AG04450 (cell line): ENCODE measurements at regions not wholly inside any gene's neighbourhood (a gene's known extent, or its start where the extent isn't known, plus 50 kb on each side); places are given as distances from the start of the nearest gene placed in this dataset.

Experiments used
- CTCF ChIA-PET: fragments of 300-600, 350-600 bp; formaldehyde crosslinking; extraction: SDS; loops from one replicate; lab custom pipeline; 2022; ENCODE audit warnings: antibody characterized with exemption, inconsistent platforms; lab: Charles Lee
- POLR2A ChIA-PET: fragments of 350-600 bp; formaldehyde crosslinking; extraction: SDS; loops from one replicate; lab custom pipeline; 2021; ENCODE audit warnings: antibody characterized with exemption, inconsistent platforms; lab: Yijun Ruan, JAX
- DNase-seq: peaks from one replicate; pipeline ENCODE4 v3.0.0-alpha.2; 2011; ENCODE audit warnings: low read depth, low spot score
- H3K27ac ChIP-seq: one replicate; pipeline ENCODE4 v1.5.1; 2012; ENCODE audit warnings: low read depth, low read length, control low read depth
- H3K27me3 ChIP-seq: one replicate; pipeline ENCODE4 v1.6.0; 2012; ENCODE audit warnings: low read length; ENCODE audit not compliant: control insufficient read depth, insufficient read depth
- H3K4me3 ChIP-seq: 2 replicates; pipeline ENCODE4 v1.5.1; 2011; ENCODE audit warnings: mild to moderate bottlenecking, low read depth, low read length, control low read depth
- H3K9me3 ChIP-seq: 2 replicates; pipeline ENCODE4 v1.5.1; 2012; ENCODE audit warnings: low read length; ENCODE audit not compliant: control insufficient read depth, insufficient read depth
- TF ChIP-seq, protein P1 (sequence below): IDR thresholded peaks from 2 replicates; pipeline ENCODE4 v1.5.1; 2011; ENCODE audit warnings: low read depth, low read length, control low read depth, inconsistent platforms

DNA sequence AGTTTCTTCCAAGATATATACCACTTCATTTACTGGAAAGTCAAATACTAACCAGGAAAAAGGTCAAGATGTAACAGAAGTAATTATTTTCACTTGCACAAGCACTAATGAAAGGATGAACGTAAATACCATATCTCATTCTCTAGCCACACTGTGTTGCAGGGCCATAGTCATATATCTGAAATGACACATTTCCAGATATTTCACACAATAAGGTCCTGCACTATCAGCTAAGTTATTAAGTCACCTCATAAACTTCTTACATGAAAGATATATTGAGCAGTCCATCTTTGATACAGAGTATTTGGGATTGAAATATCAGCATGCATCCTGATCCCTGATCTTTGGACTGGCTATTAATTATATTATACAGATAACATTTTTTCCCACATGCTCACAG is 783.3 kb upstream of the MGAT4C start:
- TF ChIP-seq, protein P1, sequence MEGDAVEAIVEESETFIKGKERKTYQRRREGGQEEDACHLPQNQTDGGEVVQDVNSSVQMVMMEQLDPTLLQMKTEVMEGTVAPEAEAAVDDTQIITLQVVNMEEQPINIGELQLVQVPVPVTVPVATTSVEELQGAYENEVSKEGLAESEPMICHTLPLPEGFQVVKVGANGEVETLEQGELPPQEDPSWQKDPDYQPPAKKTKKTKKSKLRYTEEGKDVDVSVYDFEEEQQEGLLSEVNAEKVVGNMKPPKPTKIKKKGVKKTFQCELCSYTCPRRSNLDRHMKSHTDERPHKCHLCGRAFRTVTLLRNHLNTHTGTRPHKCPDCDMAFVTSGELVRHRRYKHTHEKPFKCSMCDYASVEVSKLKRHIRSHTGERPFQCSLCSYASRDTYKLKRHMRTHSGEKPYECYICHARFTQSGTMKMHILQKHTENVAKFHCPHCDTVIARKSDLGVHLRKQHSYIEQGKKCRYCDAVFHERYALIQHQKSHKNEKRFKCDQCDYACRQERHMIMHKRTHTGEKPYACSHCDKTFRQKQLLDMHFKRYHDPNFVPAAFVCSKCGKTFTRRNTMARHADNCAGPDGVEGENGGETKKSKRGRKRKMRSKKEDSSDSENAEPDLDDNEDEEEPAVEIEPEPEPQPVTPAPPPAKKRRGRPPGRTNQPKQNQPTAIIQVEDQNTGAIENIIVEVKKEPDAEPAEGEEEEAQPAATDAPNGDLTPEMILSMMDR = no peak
- POLR2A ChIA-PET = no interaction called here
- H3K27me3 ChIP-seq = no peaks in the 10 kb centered on the region
- CTCF ChIA-PET = no interaction called here
- H3K4me3 ChIP-seq = no peak overlapping the region
- no peaks in the 10 kb centered on the region for H3K9me3 ChIP-seq
- DNase-seq = no peak
- no peak overlapping the region for H3K27ac ChIP-seq

DNA sequence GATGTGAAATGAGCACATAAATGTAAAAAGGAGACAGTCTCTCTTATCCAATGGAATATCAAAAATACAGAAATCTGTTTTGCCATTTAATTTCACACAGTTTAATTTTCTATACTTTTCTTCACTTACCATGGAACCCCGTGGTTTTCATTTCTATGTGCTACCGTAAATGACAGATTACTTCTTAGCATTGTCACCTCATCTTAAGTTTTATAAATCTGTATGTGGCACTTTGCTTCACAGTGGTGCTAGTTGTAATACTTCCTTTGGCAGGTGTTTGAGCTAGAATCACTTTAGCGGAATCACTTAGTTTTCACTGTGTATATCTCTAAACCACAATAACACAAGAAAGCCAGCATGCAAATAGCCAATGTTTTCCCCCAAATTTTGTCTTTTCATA is 781.9 kb upstream of the MGAT4C start:
- Histone ChIP-seq H3K9me3 (no peaks in the 10 kb centered on the region), H3K27me3 (no peaks in the 10 kb centered on the region), H3K27ac (no peak overlapping the region), H3K4me3 (no peak overlapping the region)
- ChIA-PET POLR2A (no interaction called here), CTCF (no interaction called here)
- DNase-seq = no peak
- TF ChIP-seq, protein P1 = no peak

DNA sequence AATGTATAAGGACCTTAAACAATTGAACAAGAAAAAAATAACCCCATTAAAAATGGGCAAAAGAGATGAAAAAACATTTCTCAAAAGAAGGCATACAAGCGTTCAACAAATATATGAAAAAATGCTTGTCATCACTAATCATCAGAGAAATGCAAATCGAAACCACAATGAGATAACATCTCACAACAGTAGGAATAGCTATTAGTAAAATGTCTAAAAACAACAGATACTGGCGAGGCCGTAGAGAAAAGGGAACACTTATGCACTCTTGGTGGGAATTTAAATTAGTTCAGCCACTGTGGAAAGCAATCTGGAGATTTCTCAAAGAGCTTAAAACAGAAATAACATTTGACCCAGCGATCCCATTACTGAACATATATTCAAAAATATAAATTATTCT is 769.8 kb upstream of the MGAT4C start:
- no peaks in the 10 kb centered on the region for H3K9me3 ChIP-seq
- DNase-seq = no peak
- ChIA-PET CTCF (interaction anchor here (1.0 kb wide), 1 partner anchor 111 kb away, joined by 3 read pairs; no protein-coding TSS in a partner anchor), POLR2A (no interaction called here)
- no peak overlapping the region for H3K27ac ChIP-seq
- TF ChIP-seq, protein P1 = no peak
- no peaks in the 10 kb centered on the region for H3K27me3 ChIP-seq
- H3K4me3 ChIP-seq = no peak overlapping the region

DNA sequence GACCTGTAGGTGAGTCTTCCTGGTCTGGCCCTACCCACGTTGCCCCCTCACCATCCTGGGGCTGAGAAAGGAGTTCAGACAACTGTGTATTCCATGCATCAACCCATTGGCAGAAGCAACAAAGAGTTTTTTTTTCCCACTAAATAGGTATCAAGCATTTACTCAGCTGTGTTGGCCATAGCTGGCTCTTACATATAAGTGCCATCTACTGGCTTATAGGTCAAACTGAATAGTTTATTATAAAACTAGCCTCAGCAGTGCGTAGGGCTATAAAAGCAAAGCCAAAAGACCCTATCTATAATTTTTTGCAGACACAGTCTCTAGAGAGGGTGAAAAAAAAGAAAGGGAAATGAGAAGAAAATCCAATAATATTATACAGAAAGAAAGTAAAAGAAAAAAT is 765.2 kb upstream of the MGAT4C start:
- ChIA-PET POLR2A (no interaction called here), CTCF (no interaction called here)

DNA sequence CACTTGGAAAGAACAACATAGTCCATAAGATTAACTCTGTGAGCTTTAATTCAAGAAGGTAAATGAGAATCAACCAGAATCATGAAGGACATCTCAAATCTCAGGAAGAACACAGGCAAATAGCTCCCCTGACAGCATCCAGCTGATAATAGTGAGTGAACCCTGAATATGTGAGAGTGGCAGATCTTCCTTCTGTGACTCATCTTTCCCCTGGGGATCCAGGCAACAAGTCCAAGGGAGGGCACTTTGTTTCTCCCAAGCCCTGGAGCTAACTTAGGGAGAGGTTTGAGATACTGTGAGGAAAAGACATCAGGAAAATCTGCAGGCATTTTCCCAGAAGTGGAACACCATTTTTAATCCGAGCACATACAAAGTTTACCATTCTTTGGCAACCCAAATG is 763.9 kb upstream of the MGAT4C start:
- no peak overlapping the region for H3K4me3 ChIP-seq
- DNase-seq = no peak
- TF ChIP-seq, protein P1 = no peak
- H3K9me3 ChIP-seq = no peaks in the 10 kb centered on the region
- no peak overlapping the region for H3K27ac ChIP-seq
- CTCF ChIA-PET = interaction anchor here (0.6 kb wide), 1 partner anchor 1148 kb away, joined by 4 read pairs; no protein-coding TSS in a partner anchor
- POLR2A ChIA-PET = no interaction called here
- no peaks in the 10 kb centered on the region for H3K27me3 ChIP-seq

More for the DNA sequence above, 765.2 kb upstream of the MGAT4C start:
- DNase-seq = no peak
- TF ChIP-seq, protein P1 = no peak
- Histone ChIP-seq H3K4me3 (no peak overlapping the region), H3K9me3 (no peaks in the 10 kb centered on the region), H3K27ac (no peak overlapping the region), H3K27me3 (no peaks in the 10 kb centered on the region)
